GM19463 (cell line): ENCODE measurements at regions not wholly inside any gene's neighbourhood (a gene's known extent, or its start where the extent isn't known, plus 50 kb on each side); places are given as distances from the start of the nearest gene placed in this dataset.

Source experiments
- ATAC-seq: cut with Tn5 transposase; IDR thresholded peaks from one replicate; pipeline ENCODE4 v1.9.1; 2021; ENCODE audit warnings: mild to moderate bottlenecking, moderate library complexity; ENCODE audit not compliant: unreplicated experiment

DNA sequence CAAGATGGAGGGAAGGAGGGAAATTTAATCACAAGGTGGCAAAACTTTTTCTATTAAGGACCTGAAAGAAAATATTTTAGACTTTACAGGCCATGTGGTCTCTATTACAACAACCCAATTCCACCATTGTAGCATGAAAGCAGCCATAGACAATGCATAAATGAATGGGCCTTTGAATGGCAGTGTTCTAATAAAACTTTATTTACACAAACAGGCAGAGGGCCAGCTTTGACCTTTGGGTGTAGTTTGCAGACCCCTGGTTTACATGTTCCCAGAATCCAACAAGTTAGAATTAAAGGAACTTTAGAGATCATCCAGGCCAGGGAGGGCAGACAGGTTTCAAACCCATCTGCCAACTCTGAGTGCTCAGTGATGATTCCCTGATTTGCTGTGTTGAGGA is 95.2 kb downstream of the BANF2 start:
- ATAC-seq: no peak

DNA sequence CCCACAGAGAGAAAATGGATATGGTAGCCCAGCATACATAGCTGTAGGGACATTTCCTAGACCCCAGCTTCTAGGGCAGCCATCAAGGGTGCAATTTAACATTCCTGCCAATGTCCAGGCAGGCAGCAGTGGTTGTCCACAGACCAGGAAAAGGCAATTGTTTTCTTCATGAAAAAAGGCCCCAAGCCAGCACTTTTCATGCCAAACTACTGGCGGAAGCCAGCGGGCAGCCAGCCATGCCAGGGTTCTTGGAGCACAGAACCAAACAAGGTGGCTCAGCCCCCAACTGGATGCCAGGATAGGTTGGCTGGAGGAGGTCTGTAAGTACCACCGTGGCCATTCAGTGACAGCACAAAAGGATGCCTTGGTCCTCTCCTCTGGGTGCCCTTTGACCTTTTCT is 94.6 kb downstream of the BANF2 start:
- ATAC-seq: no peak

DNA sequence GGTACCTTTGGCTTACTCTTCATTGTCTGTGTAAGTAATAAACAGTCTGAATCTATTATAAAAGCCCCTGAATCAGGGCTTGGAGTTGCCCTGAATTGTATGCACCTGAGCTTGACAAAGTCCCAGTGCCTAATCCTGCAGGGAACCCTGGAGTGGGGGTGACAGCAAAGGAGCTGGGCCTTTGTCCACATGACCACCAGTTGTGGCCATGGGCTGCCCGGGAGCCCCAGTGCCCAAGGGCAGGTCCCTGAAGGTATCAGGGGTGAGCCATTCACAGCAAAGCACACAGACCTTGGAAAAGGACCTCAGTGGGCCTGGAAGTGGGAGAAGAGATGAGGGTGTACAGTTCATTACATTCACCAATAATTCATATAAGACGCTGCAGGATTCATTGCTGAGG is 94.2 kb downstream of the BANF2 start:
- ATAC-seq: no peak

DNA sequence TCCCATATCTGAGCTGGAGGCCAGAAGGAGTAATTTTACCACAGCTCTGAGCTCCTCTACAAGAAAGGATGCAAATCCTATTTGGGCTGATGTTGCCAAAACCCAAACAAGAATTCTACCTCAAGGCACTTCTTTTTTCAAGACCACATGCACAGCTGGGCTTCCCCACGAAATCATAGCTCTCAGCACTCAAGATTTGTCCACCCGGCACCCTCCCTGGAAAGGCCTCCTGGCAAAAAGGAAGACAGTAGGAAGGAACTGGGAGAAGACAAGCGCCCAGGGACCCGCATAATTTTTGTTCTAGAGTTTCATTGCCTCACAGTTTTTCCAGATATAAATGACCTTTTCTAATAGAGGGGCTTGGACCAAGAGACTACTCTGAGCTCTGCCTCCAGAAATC is 90.5 kb downstream of the BANF2 start:
- no peak for ATAC-seq

DNA sequence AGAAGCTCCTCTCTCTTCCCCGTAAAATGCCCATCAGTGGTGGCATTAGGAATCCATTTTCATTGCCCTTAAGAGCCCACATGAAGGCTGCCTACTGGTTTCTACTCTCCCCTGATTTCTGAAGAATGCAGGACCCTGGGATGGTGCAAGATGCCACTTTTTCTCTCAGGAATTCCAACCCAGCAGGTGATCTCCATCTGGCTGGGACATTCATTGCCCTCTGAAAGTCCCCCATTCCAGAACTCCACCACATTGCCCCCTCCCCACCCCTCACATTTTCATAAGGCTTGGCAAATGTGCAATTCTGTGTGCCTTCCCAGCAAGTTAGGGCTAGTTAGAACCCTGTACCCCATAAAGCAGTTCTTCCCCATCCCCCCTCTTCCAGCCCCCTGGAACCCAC is 88.0 kb downstream of the BANF2 start:
- no peak for ATAC-seq

DNA sequence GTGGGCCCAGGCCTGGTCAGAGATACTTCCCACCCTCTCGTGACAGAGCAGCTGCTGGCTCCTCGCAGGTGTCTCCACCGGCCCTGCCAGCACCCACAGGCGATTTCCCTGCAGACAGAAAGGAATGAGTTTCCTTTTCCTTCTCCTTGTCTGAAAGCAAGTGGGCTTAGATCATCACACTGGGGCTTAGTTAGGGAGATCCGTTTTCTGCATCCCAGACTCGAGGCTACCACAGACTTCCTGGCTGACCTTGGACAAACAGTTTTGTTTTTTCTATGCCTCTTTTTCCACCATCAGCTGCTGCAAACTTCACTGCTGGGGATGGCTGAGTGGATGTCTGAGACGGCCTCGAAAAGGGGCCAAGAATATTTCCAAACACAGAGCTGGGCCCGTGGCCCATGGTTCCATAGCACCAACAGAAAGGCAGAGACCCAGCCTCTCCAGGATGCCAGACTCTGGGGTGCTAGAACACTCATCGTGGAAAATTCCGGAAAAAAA is 86.5 kb downstream of the BANF2 start:
- no peak for ATAC-seq
